Amniotic epithelial cell (primary cell): ENCODE measurements at regions not wholly inside any gene's neighbourhood (a gene's known extent, or its start where the extent isn't known, plus 50 kb on each side); places are given as distances from the start of the nearest gene placed in this dataset.

Experiments
- DNase-seq: peaks from one replicate; pipeline ENCODE4 v3.0.0-alpha.2; 2010; ENCODE audit warnings: low read depth

- DNase-seq: no peak
These were observed 804.0 kb downstream of the TBC1D22A start for GRCh38 chr22:47566491-47566890.

DNA sequence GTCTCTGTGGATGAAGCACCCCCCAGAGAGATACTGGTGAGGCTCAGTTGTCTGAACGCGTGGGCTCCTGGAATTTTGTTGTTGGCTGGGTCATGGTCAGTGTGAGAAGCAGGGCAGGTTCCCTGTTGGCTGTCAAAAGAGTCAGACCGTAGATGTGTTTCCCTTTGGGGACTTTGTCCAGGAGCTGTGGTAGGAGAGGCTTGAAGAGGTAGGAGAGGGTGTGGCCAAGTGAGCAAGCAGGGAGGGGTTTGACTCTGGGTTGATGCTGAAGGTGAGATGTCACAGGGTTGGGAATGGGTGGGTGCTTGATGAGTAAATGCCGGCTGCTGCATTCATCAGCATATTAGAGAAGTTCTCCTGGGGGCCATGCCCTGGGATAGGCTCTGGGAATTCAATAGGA is 803.2 kb downstream of the TBC1D22A start:
- DNase-seq: no peak

DNA sequence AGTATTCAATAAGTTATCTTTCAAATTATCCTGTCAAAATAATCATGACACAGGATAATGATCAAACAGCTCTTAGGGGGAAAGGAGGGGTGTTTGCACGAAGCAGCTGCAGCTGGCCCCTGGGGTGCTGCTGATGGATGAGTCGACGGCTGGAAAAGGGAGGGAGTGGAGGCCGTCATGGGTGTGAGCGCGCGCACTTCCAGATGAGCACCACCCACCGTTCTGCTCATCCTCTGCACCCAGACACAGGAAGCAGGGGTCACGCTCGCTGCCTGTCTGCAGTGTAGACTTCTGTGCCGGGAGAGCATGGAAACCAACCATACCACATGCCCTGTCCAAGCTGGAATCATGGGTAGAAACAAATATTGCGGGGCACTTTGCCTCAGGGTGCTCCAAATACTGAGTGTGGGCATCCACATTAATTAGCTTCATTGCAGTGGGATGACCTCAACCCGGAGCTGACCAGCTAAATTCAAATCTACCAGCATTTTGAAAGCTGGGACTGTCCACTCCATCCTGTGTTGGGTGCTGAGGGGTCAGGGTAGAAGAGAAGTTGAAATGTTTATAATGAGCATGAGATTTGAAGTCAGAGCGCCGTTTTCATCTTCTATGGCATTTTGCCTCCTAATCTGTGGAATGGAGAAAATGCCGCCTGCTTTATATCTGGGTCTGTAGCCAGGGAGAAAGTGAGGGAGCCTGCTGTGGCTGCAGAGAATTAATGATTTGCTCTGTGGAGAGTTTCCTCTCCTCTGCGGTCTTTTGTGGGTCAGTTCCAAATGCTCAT is 802.4 kb downstream of the TBC1D22A start:
- DNase-seq: no peak

GRCh38 chr22:47564158-47564450 is 801.7 kb downstream of the TBC1D22A start:
- DNase-seq: no peak

DNA sequence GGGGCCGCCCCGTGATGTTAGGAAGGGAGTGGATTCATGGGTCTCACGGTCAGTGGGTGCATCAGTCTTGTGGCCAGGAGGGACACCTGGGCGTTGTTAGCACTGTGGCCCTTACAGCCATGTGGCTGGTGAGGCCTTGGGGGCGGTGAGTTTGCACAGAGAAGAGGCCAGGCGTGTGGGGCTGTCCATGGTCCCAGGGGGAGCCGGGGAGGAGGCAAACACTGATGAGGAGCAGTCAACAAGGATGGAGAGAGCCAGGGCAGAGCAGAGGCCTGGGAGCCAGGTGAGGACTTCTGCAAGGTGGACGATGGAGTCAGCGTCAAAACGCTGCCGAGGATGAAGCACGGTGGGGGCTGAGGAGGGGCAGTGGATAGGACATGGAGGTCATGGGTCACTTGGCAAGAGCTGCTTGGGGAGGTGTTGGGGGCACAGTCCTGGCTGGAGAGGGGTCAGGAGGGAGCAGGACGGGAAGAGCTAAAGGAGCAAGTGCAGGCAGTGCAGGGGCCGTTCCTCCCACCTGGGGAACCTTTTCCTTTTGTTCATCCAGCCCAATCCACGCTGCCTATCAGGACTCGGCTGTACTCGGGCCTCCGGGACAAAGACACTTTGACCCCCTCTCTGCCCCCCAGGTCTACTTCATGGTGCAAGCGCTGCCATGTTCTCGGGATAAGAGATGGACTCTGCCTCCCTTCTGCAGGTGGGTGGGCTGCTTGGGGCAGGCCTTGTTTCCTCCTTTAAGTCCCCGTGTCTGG is 801.1 kb downstream of the TBC1D22A start:
- DNase-seq: no peak

DNA sequence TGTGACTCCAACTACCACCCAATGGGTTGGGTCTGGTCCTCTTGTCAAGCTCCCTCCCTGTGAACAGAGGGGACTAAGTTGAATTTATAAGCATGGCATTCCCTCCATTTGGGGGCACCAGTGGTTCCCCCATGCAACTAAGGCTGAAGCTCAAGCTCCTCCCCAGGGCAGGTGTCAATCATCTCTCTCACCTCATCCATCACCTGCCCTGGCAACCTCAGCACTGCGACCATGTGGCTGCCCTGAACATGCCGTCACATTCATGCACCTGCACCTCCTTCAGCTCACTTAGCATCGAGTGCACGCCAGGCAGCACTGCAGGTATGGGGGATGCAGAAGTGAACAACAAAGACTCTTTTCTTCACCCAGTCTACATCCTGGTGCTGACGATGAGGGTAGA is 799.3 kb downstream of the TBC1D22A start:
- no peak for DNase-seq

GRCh38 chr22:47561115-47561675 is 798.7 kb downstream of the TBC1D22A start:
- DNase-seq: no peak

DNA sequence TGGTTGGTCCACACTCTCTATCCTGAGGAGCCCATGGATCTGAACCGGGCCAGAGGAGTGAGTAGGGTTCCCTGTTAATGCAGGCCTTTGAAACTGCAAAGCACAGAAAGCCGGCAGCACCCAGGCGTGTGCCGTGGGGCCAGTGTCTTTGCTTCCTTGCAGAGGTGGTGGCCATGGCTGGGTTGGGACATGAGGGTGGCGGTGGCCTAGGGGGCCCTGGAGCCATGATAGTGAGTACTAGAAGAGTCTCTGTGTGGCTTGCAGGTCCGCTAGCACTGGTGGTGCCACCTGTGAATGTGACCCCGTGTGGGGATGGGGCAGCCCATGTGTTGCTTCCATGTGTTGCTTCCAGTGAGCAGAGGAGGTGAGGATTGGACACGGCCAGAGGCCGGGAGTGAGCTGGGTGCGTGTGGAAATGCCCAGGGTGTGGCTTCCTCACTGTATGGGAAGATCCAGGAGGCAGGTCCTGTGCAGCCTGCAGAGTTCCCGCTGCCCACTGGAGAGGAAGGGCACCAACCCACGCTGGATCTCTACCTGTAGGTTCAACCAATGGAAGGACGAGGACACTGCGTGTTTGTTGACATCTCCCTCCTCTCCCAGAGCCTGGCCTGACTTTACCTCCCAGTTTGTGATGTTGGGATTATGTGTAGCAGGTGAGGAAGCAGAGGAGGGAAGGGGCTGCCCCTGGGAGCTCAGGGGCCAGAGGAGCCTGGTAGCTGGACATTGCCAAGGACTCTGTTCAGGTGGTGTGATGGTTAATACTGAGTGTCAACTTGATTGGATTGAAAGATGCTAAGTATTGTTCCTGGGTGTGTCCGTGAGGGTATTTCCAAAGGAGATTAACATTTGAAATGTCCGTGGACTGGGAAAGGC is 796.6 kb downstream of the TBC1D22A start:
- DNase-seq: no peak

- no peak for DNase-seq
These were observed 794.0 kb downstream of the TBC1D22A start for GRCh38 chr22:47556473-47556872.

DNA sequence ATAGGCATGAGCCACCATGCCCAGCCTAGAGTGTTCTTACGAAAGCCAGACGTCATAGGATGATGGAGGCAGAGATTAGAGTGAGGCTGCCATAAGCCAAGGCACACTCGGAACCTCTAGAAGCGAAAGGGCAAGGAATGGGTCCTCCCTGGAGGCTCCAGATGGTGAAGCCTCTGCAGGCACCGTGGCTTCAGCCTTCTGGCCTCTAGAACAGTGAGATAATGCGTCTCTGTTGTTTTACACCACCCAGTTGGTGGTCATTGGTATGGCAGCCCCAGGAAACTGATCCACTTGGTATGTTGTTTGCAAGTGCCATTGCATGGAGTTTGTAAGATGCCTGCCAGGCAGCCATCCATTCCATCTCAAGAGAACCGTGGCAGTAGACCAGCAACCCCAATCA is 791.0 kb downstream of the TBC1D22A start:
- DNase-seq: no peak

- DNase-seq: no peak
These were observed 790.2 kb downstream of the TBC1D22A start for GRCh38 chr22:47552541-47553205.

GRCh38 chr22:47552024-47552423 is 789.6 kb downstream of the TBC1D22A start:
- no peak for DNase-seq

- no peak for DNase-seq
These were observed 789.0 kb downstream of the TBC1D22A start for GRCh38 chr22:47551431-47551775.

DNA sequence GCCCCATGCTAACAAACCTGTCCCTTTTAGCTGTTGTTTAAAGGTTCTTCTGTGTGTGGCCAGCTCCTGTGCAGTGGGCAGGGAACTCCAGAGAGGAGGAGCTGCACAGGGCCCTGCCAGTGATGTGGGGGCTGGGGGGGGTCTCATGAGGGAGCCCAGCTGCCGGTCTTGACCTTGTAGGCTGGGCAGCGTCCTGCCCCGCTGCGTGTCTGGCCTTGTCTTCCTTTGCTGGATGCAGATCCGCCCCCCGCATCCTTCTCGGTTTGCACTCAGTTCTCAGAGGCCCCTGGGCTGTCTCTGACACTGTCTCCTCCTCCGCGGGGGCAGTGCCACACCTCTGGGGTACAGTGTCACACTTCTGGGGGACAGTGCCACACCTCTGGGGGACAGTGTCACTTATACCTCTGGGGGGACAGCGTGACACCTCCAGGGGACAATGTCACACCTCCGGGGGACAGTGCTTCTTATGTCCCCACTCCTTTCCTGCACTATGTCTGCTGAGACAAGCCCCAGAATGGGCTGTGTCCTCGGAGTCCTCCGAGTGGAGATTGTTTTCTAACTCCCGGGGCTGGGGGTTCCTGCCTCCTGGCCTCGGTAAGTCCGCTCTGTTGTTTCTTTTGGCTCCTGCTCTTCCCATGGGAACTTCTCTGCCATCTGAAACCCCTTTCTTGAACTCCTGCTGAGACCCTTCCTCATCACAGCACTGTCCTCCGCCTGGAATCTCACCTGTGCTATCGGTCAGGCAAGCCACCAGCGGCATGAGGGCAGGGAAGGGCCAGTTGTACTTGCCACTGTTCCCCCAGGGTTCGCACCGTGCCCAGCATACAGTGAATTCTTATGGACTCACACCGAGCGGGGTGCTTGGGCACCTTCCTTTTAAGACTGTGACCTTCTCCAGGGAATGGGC is 788.3 kb downstream of the TBC1D22A start:
- no peak for DNase-seq

GRCh38 chr22:47549741-47550340 is 787.4 kb downstream of the TBC1D22A start:
- no peak for DNase-seq

DNA sequence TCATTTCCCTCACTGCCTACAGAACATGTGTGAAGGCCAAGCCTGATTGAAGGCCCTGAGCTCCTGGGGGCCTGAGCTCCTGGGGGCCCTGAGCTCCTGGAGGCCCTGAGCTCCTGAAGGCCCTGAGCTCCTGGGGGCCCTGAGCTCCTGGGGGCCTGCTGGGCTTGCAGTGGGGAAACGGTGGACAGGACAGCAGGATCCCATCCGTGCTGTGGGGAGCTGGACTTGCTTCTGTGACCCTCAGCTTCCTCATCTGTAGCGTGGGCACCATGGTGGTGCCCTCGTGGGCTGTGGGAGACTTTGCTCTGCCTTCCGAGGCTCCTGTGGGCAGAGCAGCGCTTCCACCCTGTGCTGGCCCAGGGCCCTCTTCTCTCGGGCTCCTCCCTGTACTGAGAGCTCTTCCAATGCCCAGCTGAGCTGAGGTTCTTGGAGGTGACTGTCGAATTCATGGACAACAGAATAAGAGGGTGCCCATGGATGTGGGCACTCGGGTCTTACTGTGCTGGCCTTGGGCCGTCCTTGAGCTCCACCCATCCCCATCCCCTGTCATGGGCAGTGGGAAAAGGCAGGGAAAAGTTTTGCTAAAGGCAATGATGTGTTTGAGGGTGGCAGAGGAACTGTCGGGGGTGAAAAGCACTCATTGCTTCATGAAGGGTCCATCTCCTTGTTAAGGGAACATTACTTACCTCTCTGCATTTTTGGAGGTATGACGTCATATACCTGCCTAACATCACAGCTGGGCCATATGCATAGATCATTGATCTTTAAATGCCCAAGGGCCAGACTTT is 786.7 kb downstream of the TBC1D22A start:
- DNase-seq: no peak

DNA sequence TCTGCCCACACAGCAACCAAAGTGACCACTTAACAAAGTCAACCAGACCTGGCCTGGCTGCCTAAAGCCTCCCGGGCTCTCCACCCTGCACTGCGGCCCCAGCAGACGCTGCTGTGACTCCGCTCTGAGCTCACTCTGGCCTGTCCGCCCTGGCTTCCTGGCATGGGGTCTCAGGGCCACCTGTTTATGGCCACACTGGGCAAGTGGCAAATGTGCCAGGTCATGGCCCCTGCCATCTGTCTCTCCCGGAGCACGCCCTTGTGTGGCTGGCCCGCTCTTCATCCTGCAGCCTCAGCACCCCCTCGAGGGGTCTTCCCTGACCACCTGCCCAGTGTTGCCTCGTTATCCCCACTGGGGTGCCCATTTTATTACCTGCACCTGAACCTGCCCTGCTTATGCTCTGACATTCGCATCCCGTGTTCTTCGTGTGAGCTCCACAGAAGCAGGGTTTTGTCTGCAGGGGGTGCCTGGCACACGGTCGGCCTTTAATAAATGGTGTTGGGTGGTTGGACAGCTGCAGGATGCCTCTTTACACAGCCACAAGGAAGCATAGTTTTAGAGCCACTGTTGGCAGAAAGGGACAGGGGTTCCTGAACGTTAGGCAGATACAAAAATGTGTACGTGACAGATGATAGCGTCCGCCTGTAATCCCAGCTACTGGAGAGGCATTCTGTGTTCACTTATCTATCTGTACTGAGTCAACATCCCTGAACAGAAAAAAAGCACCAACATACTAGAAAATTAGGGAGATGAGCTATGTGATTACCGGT is 785.6 kb downstream of the TBC1D22A start:
- DNase-seq: no peak

DNA sequence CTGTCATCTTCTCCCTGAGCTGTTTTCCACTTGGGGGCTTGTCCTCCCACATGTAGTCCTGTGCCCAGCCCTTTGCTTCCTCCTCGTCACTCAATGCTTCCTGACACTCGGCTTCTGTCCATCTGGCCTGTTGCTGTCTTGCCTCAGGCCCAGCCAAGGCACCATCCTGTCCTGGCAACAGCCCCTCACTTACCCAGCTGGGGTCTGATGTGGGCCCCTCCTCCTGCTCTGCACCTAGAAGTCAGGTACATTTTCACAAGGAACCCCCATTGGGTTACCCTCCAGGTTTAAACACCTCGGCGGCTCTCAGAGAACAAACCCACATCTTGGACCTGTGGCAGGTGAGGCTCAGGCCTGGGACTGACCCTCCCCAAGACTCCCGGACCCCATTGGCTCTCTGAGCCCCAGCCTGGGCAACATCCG is 784.8 kb downstream of the TBC1D22A start:
- no peak for DNase-seq

DNA sequence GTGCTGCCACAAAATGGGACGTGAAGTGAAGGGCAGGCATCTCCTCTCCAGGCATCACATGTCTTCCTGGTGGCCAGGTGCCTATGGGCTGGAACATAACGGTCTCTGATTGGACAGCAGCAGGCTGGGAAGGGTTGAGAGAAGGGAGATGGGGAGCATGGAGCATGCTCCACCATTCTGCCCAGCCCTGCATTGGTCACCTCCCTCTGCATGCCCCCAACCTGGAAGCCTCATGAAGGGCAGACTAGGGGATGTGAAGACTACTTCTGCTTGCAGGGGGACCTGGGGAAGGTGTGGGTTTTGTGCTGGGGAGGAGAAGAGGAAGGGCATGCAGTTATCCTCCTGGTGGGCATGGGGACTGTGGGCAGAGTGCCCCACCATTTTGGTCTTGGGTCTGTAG is 782.2 kb downstream of the TBC1D22A start:
- no peak for DNase-seq
